ENCODE measurements at regions not wholly inside any gene's neighbourhood (a gene's known extent, or its start where the extent isn't known, plus 50 kb on each side); places are given as distances from the start of the nearest gene placed in this dataset.
"Not testable (repeated sequence)": the region's sequence is repeated elsewhere in the genome, so short reads cannot be mapped to it uniquely, and the experiment has no call there.

DNA sequence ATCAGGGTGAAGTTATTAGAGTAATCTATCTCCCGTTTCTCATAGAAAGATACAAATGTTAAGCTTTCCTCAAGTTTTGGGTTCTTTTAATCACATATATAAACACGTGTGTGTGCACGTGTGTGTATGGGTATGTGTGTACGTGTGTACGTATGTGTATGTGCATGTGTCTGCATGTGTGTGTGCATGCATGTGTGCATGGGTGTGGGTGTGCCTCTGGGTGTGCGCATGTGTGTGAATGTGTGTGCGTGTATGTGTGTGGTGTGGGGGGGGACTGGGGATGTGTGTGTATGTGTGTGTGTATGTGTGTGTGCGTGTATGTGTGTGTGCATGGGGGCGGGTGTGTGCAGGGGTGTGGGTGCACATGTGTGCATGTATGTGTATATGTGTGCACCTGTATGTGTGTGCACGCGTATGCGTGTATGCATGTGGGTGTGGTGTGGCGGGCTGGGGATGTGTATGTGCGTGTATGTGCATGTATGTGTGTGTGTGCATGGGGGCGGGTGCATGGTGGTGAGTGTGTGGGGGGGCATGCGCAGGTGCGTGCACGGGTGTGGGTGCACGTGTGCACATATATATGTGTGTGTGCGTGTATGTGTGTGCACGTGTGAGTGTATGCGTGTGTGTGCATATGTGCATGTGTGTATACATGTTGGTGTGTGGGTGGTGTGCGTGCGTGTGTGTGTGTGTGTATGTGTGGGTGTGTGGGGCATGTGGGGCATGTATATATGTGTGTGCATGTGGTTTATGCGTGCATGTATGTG, 304.0 kb downstream of the MBD2 start:
- no peak for DNase-seq

DNA sequence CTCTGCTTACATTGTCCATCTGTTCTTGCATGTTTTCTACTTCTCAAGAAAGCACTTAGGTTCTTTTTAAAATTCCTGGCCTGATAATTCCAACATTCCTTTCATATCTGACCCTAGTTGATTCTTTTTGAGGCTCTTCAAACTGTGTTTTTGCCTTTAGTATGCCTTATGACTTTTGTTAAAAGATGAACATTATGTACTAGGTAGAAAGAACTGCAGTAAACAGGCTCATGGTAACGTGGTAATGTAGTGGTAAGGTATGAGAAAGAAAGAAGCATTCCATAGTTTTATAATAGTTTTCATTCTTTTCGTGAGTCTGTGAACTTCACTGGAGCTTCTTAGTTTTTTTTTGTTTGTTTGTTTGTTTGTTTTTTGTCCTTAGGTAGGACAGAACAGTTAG, 306.4 kb downstream of the MBD2 start:
- DNase-seq: no peak

- no peak for DNase-seq
Measured at GRCh38 chr18:53911200-53911599, 313.3 kb downstream of the MBD2 start.

GRCh38 chr18:53909668-53910067, 314.8 kb downstream of the MBD2 start:
- DNase-seq: peak; percentile 47

DNA sequence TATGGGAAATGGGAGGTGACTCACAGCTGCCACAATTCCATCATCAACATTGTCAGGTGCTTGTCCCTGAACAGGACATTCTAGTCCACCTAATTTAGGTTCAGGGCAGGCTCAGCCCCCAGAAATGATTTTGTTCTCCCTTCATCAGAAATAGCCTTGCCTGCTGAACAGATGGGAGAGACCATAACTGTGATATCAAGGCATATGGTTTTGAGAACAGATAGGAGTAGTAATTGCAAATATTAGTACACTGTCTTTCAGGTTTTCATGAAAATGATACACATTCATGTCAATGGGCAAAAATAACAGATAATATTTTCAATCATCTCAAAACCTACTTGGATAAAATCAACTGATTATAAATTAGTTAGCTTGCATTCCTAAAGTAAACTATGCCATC, 316.5 kb downstream of the MBD2 start:
- DNase-seq: no peak

DNA sequence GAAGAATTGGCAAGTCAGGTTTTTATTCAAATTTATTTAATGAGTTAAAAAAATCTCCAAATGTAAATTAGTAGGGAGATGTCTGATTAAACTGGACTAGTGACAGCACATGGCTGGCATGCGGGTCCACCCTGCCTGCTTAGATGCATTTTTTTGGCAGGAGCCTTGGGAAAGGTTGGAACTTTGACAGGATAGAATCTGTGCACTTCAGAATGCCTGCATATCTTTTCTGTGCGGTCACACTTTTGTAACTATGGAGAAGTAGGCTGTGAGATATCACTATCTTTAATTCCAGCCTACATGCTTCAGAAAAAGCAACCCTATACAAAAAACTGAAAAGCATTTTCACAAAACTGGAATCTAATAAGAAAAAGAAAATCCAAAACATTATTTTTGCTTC, 317.8 kb downstream of the MBD2 start:
- no peak for DNase-seq

DNA sequence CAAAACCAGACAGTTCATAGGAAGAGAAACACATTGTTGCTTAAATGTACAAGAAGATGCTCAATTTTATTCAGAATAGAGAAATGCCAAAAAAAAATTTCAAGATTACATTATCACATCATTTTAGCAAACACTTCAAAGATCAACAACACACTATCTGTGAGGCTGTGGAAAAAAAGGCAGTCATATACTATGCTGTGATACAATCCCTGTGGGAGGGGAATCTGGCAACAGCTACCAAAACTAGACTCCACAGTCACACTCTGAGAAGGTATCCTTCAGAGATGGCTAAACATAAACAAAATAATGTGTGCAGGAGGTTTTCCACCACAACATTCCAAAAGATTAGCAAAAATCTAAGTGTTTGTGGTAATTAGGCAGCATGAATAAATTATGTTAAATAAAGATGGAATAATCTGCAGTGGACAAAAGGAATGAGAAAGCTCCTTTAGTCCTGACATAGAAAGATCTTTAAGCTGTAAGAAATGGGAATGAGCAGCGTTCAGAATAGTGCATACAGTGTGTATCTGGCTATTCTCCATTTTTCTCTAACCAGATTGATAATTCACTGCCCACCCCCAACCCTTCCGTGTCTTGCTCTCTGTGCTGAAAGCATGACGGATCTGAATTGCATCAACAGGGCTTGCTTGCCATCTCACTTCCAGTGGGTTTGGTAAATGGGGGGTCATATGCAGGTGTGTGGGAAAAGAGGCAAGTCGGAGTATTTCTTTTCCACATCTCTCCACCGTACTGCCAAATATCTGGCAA, 329.6 kb downstream of the MBD2 start:
- DNase-seq: no peak

DNA sequence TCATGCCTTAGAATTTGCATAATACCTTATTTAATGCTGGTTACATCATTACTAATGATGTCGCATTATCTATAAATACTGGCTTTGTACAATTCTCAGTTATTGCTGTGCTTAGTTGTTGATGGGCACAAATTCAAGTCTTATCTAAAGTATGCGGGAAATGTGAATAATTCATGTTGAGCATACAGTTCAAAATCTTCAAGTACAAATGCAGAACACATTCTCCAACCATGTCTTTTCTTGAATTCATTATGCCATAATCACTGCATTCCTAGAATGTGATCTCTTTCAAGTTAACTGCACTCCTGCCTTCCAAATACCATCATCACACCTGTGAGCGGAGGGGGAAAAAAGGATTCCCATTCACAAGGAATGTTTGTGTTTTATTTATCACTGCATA, 337.0 kb downstream of the MBD2 start:
- no peak for DNase-seq

- DNase-seq: no peak
Measured at GRCh38 chr18:53886058-53886457, 338.4 kb downstream of the MBD2 start.

DNA sequence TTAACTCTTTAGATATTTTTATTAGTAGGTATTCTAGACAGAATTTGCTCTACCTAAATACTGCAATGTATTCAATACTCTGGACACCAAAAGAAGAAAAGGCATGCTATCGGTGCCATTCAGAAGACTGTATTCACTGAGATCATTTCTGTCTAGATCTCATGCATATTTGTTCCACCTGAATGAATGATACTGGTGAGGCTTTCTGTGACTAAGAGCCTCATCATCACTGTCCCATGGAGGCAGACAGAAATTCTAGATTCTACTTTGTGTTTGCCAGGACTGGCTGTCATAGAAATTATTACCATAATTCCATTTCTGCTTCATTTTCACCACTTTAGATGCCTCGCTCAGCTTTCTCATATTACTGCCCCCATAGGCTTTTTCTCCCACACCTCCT, 340.7 kb downstream of the MBD2 start:
- DNase-seq: no peak

DNA sequence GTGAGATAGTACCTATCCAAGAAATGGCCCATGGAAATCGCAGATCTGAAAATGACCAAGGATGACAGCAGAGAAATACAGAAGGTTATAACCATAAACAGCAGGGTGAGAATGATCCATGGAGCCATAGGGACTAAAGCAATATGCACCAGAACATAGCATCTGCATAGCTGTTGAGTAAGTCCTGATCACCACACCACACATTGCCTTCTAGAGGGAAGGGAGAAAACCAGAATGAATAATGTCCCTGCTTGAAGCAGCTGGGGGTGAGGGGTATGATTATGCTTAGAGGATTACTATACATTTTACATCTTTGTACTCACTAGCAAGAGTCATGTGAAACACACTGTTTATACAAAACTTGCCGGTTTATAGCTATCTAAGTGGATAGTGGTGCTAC, 350.4 kb downstream of the MBD2 start:
- no peak for DNase-seq

GRCh38 chr18:53864770-53865169, 359.7 kb downstream of the MBD2 start:
- DNase-seq: no peak

DNA sequence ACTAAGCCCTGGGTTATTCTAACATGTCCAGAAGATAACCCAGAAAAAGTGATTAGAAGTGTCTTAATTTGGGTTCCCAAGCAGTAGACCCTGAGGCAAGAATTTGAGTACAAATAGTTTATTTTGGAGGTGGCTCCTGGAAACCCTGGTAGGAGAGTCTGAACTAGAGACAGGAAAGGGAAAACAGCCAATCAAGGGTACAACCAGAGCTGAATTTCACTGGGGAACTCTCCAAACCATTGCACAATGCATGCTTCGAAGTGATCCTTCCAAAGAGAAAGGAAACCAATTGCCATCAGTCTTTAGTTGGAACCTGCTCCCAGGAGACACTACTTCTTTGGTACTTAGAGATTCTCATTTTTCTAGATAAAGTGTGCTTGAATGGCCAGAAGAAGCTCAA, 361.5 kb downstream of the MBD2 start:
- DNase-seq: no peak

DNA sequence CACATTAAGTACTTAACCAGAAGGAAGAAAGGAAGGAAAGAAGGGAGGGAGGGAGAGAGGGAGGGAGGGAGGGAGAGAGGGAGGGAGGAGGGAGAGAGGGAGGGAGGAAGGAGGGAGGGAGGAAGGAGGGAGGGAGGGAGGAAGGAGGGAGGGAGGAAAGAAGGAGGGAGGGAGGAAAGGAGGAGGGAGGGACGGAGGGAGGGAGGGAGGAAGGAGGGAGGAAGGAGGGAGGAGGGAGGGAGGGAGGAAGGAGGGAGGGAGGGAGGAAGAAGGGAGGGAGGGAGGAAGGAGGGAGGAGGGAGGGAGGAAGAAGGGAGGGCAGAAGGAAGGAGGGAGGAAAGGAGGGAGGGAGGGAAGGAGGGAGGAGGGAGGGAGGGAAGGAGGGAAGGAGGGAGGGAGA, 363.3 kb downstream of the MBD2 start:
- no peak for DNase-seq

DNA sequence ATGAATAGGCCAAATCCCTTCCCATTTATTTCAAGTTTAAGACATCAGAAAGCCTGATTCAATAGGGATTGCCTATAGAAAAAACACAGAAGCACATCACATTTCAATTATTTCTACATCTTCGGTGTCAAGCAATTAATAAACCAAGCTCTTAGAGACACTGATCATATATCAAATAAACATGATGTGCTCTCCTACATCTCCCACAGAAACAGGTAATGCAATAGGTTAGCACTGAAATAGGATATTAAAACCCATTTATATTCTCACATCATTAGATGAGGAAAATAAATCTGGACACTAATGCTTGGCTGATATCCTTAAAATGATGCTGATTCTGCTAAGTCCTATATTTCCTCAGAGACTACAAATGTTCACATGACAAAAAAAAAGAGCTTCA, 364.7 kb downstream of the MBD2 start:
- DNase-seq: no peak

GRCh38 chr18:53850902-53851301, 373.6 kb downstream of the MBD2 start:
- no peak for DNase-seq

GRCh38 chr18:53843763-53844162, 380.7 kb downstream of the MBD2 start:
- DNase-seq: no peak

DNA sequence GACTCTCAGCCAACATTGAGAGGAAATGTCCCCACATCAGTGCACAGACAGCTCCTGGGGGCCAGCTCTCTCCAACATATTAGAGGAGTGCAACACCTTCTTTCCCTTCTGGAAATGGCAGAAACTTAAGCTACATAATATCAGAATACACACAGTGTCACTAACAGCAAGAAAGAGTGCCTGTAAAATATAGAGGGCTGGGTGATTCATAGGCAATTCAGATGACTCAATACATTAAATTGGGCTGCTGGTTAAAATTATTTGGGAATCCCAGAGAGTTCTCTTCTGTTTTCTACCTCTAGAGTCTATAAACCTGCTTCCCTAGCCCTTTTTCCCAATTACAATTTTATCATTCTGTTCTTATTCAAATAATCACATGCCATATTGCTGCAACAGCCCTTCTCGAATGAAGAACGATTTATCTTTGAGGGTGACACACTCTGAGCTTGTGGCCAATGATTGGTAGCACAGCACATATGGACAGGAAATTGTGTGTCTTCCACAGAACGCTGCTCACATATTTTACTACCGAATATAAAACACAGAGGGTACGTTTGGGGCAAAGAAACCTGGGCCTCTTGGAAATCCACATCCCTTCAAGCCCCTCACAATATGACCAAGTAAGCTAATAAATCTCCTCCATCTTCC, 381.2 kb downstream of the MBD2 start:
- no peak for DNase-seq

- no peak for DNase-seq
Measured at GRCh38 chr18:53838746-53839145, 385.7 kb downstream of the MBD2 start.

DNA sequence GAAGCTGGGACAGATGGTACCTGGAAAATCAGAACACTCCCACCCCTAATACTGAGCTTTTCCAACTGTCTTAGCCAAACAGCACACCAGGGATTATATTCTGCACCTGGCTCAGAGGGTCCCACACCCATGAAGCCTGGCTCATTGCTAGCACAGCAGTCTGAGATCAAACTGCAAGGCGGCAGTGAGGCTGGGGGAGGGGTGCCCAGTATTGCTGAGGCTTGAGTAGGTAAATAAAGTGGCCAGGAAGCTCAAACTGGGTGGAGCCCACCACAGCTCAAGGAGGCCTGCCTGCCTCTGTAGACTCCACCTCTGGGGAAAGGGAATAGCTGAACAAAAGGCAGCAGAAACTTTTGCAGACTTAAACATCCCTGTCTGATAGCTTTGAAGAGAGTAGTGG, 403.3 kb downstream of the MBD2 start:
- DNase-seq: not testable (repeated sequence)

DNA sequence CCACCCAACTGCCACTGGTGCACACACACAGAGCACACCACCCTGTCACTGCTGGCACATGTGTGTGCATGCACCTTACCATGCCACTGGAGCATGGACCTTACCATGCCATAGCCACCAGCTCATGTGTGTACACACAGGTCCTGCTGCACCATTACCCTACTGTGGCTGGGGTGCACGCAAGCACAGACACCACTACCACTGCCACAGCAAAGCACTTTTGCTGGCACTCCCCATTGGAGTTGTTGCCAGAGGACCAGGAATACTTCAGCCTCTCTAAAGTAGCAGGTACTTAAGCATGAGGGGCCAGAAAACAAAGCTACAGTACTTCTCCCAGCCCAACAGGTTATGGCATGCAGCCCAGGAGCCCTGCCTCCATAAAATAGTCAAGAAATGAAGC, 404.8 kb downstream of the MBD2 start:
- DNase-seq: no peak

DNA sequence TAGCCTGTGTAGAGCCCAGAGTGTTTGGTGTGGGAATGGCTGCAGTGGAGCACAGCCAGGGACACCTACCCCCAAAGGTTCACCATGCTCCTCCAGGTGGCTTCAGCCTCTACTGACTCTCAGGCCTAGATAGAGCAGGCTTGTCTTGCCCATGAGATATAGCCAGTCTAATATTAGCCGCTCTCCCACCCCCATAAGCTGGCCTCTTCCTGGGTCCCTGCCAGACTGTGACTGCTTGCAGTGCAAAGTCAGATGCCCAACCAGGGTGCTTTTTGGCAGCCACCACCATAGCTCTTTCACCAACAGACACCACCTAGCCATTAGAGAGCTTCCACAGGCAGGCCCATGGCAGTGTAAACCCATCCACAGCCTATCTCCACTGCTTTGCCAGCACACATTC, 405.3 kb downstream of the MBD2 start:
- no peak for DNase-seq

DNA sequence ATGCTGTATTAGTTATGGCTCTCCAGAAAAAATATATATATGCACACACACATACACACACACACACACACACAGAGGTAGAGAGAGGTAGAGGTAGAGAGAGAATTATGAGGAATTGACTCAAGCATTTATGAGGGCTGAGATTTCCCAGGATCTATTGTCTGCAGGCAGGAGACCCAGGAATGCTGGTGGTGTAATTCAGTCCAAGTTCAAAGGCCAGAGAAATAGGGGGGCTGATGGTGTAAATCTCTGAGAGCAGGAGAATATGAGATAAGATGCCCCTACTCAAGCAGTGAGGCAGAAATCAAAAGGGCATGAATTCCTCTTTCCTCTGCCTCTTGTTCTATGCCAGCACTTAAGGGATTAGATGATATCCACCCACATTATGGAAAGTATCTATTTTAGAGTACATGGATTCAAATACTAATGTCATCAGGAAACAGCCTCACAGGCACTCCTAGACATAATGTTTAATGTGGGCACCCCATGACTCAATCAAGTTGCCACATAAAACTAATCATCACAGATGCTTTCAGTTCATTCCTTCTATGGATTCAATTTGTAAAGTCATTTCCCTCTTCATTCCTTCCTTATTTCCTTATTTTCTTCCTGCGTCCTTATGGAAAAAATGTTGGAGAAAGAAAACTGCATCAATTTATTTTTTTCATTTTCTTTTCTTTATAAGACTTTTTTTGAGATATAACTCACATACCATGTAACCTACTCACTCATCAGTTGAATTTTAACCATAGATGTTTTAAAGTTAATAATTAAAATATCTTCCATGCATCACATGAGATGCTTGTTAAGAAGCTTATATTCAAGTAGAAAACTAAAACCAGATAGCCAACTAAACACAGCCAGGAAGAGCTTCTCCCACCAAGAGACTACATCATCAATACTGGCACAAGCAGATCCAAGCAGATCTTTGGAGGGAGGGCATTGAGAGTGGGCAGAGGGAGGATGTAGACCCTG, 406.2 kb downstream of the MBD2 start:
- DNase-seq: no peak

All from hematopoietic multipotent progenitor cell treated with erythropoietin and hydrocortisone succinate and interleukin-3 and kit ligand, for 4 days (in vitro differentiated cells).